Stimulated activated CD4-positive, alpha-beta T cell treated with anti-CD3 and anti-CD28 coated beads, Interleukin-12 subunit alpha, Interleukin-12 subunit beta, amount 100 ng/mL, for 24 hours (primary cell): ENCODE measurements at regions not wholly inside any gene's neighbourhood (a gene's known extent, or its start where the extent isn't known, plus 50 kb on each side); places are given as distances from the start of the nearest gene placed in this dataset.
A peak's percentile ranks its signal among the peaks of the same experiment; 100 is the strongest.
"Not testable (repeated sequence)": the region's sequence is repeated elsewhere in the genome, so short reads cannot be mapped to it uniquely, and the experiment has no call there.

Source experiments
- DNase-seq, 2 experiments: peaks; one replicate each; pipeline ENCODE4 v3.0.0-alpha.2; 2020; ENCODE audit warnings: low read depth in 2 of 2

GRCh38 chr14:101616202-101616601, 54.9 kb downstream of the DIO3 start:
- DNase-seq, result no peak

- DNase-seq, result no peak
Measured at GRCh38 chr14:101619484-101619883, 58.2 kb downstream of the DIO3 start.

- no peak for DNase-seq
Measured at GRCh38 chr14:101620031-101620788, 58.9 kb downstream of the DIO3 start.

- no peak for DNase-seq
Measured at GRCh38 chr14:101620821-101621785, 59.8 kb downstream of the DIO3 start.

GRCh38 chr14:101622251-101623076, 61.2 kb downstream of the DIO3 start:
- no peak for DNase-seq

- no peak for DNase-seq
Measured at GRCh38 chr14:101623077-101623372, 61.7 kb downstream of the DIO3 start.

- DNase-seq, result no peak
Measured at GRCh38 chr14:101623685-101624444, 62.6 kb downstream of the DIO3 start.

GRCh38 chr14:101624536-101624935, 63.2 kb downstream of the DIO3 start:
- DNase-seq, result no peak

- DNase-seq, result no peak
Measured at GRCh38 chr14:101625336-101626097, 64.2 kb downstream of the DIO3 start.

GRCh38 chr14:101626331-101626730, 65.0 kb downstream of the DIO3 start:
- DNase-seq, result no peak

- no peak for DNase-seq
Measured at GRCh38 chr14:101627915-101628262, 66.6 kb downstream of the DIO3 start.

- DNase-seq, result peak; percentile 39 to 69
Measured at GRCh38 chr14:101628471-101628966, 67.2 kb downstream of the DIO3 start.

GRCh38 chr14:101628975-101629374, 67.7 kb downstream of the DIO3 start:
- DNase-seq, result no peak

GRCh38 chr14:101630056-101630965, 69.0 kb downstream of the DIO3 start:
- no peak for DNase-seq

GRCh38 chr14:101631199-101631598, 69.9 kb downstream of the DIO3 start:
- DNase-seq, result no peak

GRCh38 chr14:101631970-101632369, 70.7 kb downstream of the DIO3 start:
- not testable (repeated sequence) for DNase-seq

GRCh38 chr14:101632520-101632919, 71.2 kb downstream of the DIO3 start:
- DNase-seq, result no peak

- DNase-seq, result no peak
Measured at GRCh38 chr14:101633276-101633675, 72.0 kb downstream of the DIO3 start.

- no peak for DNase-seq
Measured at GRCh38 chr14:101634202-101634849, 73.0 kb downstream of the DIO3 start.
